Effector memory CD8-positive, alpha-beta T cell (primary cell): ENCODE measurements at regions not wholly inside any gene's neighbourhood (a gene's known extent, or its start where the extent isn't known, plus 50 kb on each side); places are given as distances from the start of the nearest gene placed in this dataset.

Experiments used
- ATAC-seq: fragments of 150-1000 bp; cut with Tn5 transposase; replicated peaks from 2 replicates; pipeline ENCODE4 v1.10.0; 2021; ENCODE audit warnings: mild to moderate bottlenecking, moderate library complexity
- DNase-seq, 3 experiments: peaks; one replicate each; pipeline ENCODE4 v3.0.0; 2021
- H3K27ac Mint-ChIP-seq, 2 donors: one replicate each; pipeline ENCODE4 v1.8.0; 2022; ENCODE audit warnings: mild to moderate bottlenecking in 2 of 2, mixed read lengths in 2 of 2, moderate library complexity in 2 of 2
- H3K27me3 Mint-ChIP-seq, 2 donors: one replicate each; pipeline ENCODE4 v1.8.0; 2022; ENCODE audit warnings: mixed read lengths in 2 of 2
- H3K36me3 Mint-ChIP-seq: one replicate; pipeline ENCODE4 v1.8.0; 2022; ENCODE audit warnings: mild to moderate bottlenecking, moderate library complexity, mixed read lengths; ENCODE audit not compliant: insufficient read depth
- H3K4me1 Mint-ChIP-seq, 2 donors: one replicate each; pipeline ENCODE4 v1.8.0; 2022; ENCODE audit warnings: low read depth in 2 of 2, mixed read lengths in 2 of 2
- H3K4me3 Mint-ChIP-seq, 2 donors: one replicate each; pipeline ENCODE4 v1.8.0; 2022; ENCODE audit warnings: mild to moderate bottlenecking in 2 of 2, mixed read lengths in 2 of 2, moderate library complexity in 2 of 2
- H3K9me3 Mint-ChIP-seq, 2 donors: one replicate each; pipeline ENCODE4 v1.8.0; 2022; ENCODE audit warnings: mixed read lengths in 2 of 2

GRCh38 chr1:37243368-37244082 is 209.2 kb upstream of the GRIK3 start:
- Mint-ChIP-seq H3K36me3 (no peaks in the 10 kb centered on the region), H3K27ac (no peak overlapping the region), H3K4me1 (no peaks in the 10 kb centered on the region), H3K9me3 (no peaks in the 10 kb centered on the region), H3K4me3 (no peak overlapping the region), H3K27me3 (peaks cover 43 to 65% of the 10 kb centered on the region in 2 donors)
- DNase-seq (no peak), ATAC-seq (no peak)

- Mint-ChIP-seq H3K27ac (no peak overlapping the region), H3K27me3 (peaks cover 37 to 59% of the 10 kb centered on the region in 2 donors), H3K9me3 (no peaks in the 10 kb centered on the region), H3K4me1 (no peaks in the 10 kb centered on the region), H3K36me3 (no peaks in the 10 kb centered on the region), H3K4me3 (no peak overlapping the region)
- no peak for ATAC-seq
- DNase-seq, result no peak
Observed at GRCh38 chr1:37244083-37244480, 209.8 kb upstream of the GRIK3 start.

GRCh38 chr1:37244815-37245214 is 210.5 kb upstream of the GRIK3 start:
- H3K36me3 Mint-ChIP-seq, result no peaks in the 10 kb centered on the region
- peaks cover 33 to 59% of the 10 kb centered on the region in 2 donors for H3K27me3 Mint-ChIP-seq
- no peaks in the 10 kb centered on the region for H3K9me3 Mint-ChIP-seq
- H3K27ac Mint-ChIP-seq, result no peak overlapping the region
- ATAC-seq, result no peak
- no peak for DNase-seq
- no peak overlapping the region for H3K4me3 Mint-ChIP-seq
- no peaks in the 10 kb centered on the region for H3K4me1 Mint-ChIP-seq

DNA sequence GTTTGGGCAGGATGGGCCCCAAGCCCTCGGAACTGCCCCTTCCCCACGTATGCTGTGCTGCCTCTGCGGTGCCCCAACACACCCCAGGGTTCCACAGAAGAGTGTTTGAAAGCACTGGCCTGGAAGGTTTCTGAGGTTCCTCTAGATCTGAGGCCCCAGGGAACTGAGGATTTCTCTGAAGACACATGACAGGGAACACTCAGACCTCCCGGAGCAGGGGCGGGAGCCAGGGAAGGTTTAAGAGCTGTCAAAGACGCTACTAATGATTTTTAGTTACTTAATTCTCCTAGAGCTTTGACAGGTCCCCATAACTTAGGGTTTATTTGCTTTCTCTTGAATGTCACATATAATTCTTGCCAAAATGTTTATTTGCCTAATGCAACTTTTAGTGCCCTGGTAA is 212.3 kb upstream of the GRIK3 start:
- H3K4me1 Mint-ChIP-seq, result no peaks in the 10 kb centered on the region
- no peak overlapping the region for H3K27ac Mint-ChIP-seq
- H3K27me3 Mint-ChIP-seq, result peaks cover 34 to 54% of the 10 kb centered on the region in 2 donors
- no peaks in the 10 kb centered on the region for H3K9me3 Mint-ChIP-seq
- no peak for DNase-seq
- H3K4me3 Mint-ChIP-seq, result no peak overlapping the region
- no peaks in the 10 kb centered on the region for H3K36me3 Mint-ChIP-seq
- no peak for ATAC-seq

- Mint-ChIP-seq H3K9me3 (no peaks in the 10 kb centered on the region), H3K4me3 (no peak overlapping the region), H3K27ac (no peak overlapping the region), H3K4me1 (no peaks in the 10 kb centered on the region), H3K27me3 (peaks cover 39 to 58% of the 10 kb centered on the region in 2 donors), H3K36me3 (no peaks in the 10 kb centered on the region)
- ATAC-seq, result no peak
- DNase-seq, result no peak
Observed at GRCh38 chr1:37250371-37250770, 216.1 kb upstream of the GRIK3 start.

DNA sequence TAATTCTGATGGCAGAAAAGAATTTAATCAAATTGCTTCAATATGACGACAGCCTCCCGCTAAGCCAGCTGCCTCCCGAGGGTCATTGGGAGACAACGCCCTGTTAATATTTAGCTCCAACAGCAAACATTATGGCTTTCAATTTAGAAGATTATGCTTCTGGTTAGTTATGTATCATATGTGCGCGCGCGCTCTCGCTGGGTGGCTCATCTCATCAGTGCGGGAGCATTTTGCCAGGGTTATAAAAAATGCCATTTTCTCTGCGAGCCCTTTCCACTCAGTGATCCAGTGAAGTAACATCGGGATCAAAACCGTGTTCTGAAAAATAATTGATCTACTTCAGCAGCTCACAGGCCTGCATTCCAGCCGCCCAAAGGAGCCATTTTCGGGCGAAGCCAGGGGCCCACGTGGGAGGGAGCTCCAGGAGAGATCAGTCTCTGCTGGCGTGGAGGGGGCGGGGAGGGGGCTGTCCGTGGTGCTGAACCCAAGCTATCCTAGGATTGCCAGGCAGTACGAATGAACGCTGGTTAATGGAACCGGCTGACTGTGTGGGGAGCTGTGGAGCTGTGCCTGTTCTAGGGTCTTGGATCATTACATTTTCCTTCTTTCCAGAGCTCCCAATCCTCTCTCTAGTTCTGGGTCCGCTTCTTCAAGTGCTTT is 219.1 kb upstream of the ZC3H12A start:
- ATAC-seq (no peak), DNase-seq (no peak)
- Mint-ChIP-seq H3K4me1 (no peaks in the 10 kb centered on the region), H3K9me3 (peaks cover 0 to 7% of the 10 kb centered on the region in 2 donors), H3K27ac (no peak overlapping the region), H3K36me3 (no peaks in the 10 kb centered on the region), H3K27me3 (peaks cover 70 to 73% of the 10 kb centered on the region in 2 donors), H3K4me3 (no peak overlapping the region)

- H3K9me3 Mint-ChIP-seq, result peaks cover 0 to 7% of the 10 kb centered on the region in 2 donors
- H3K27ac Mint-ChIP-seq, result no peak overlapping the region
- H3K4me1 Mint-ChIP-seq, result no peaks in the 10 kb centered on the region
- DNase-seq (no peak), ATAC-seq (no peak)
- no peaks in the 10 kb centered on the region for H3K36me3 Mint-ChIP-seq
- peaks cover 69 to 70% of the 10 kb centered on the region in 2 donors for H3K27me3 Mint-ChIP-seq
- no peak overlapping the region for H3K4me3 Mint-ChIP-seq
Observed at GRCh38 chr1:37255868-37256267, 218.5 kb upstream of the ZC3H12A start.

- Mint-ChIP-seq H3K4me3 (no peak overlapping the region), H3K9me3 (peaks cover 0 to 7% of the 10 kb centered on the region in 2 donors), H3K4me1 (no peaks in the 10 kb centered on the region), H3K36me3 (no peaks in the 10 kb centered on the region), H3K27me3 (peaks cover 58 to 73% of the 10 kb centered on the region in 2 donors), H3K27ac (no peak overlapping the region)
- no peak for ATAC-seq
- no peak for DNase-seq
Observed at GRCh38 chr1:37257646-37258045, 216.7 kb upstream of the ZC3H12A start.

DNA sequence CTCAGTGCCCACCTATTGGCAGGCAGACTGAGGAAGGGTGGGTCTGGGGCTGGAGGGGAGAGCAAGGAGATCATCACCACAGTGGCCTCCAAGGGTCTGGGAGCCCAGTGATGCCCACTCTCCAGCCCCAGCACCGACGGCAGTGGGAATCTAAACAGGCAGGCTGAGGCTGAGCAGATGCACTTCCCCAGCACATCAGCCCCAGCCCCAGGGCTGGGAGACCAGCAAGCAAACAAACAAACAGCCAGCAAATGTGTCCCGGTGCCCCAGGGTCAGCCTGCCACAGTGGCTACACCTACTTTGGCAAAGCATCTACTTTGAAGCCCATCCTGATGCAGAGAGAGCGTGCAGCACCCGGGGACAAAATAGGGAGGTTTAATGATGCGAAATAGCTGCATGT is 216.3 kb upstream of the ZC3H12A start:
- no peaks in the 10 kb centered on the region for H3K36me3 Mint-ChIP-seq
- H3K4me3 Mint-ChIP-seq, result no peak overlapping the region
- DNase-seq (no peak), ATAC-seq (no peak)
- H3K27me3 Mint-ChIP-seq, result peaks cover 58 to 73% of the 10 kb centered on the region in 2 donors
- peaks cover 0 to 7% of the 10 kb centered on the region in 2 donors for H3K9me3 Mint-ChIP-seq
- H3K27ac Mint-ChIP-seq, result no peak overlapping the region
- no peaks in the 10 kb centered on the region for H3K4me1 Mint-ChIP-seq

DNA sequence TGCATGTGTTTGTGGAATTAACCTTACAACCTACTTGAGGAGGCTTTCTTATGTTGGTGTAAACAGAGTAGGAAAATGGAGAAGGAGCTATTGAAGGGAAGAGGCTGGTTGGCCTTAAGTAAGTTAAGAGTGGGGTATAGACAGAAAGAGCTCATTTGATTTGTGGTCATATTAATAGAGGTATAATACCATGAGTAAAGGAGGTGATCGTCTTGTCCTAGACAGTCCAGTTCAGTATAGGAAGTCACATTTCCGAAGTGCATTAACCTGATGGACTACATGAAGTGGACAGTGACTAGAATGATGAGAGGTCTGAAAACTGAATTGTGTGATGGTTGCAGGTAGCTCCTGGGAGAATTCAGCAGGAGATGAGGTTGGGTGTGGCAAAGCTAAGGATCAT is 215.4 kb upstream of the ZC3H12A start:
- no peaks in the 10 kb centered on the region for H3K36me3 Mint-ChIP-seq
- H3K27me3 Mint-ChIP-seq, result peaks cover 52 to 64% of the 10 kb centered on the region in 2 donors
- no peak overlapping the region for H3K27ac Mint-ChIP-seq
- ATAC-seq, result no peak
- no peaks in the 10 kb centered on the region for H3K4me1 Mint-ChIP-seq
- no peak overlapping the region for H3K4me3 Mint-ChIP-seq
- H3K9me3 Mint-ChIP-seq, result peaks cover 0 to 7% of the 10 kb centered on the region in 2 donors
- no peak for DNase-seq

GRCh38 chr1:37261129-37261528 is 213.3 kb upstream of the ZC3H12A start:
- ATAC-seq (no peak), DNase-seq (no peak)
- no peaks in the 10 kb centered on the region for H3K4me1 Mint-ChIP-seq
- peaks cover 41 to 59% of the 10 kb centered on the region in 2 donors for H3K27me3 Mint-ChIP-seq
- H3K9me3 Mint-ChIP-seq, result peaks cover 0 to 7% of the 10 kb centered on the region in 2 donors
- no peak overlapping the region for H3K27ac Mint-ChIP-seq
- no peak overlapping the region for H3K4me3 Mint-ChIP-seq
- no peaks in the 10 kb centered on the region for H3K36me3 Mint-ChIP-seq

GRCh38 chr1:37262439-37263170 is 211.8 kb upstream of the ZC3H12A start:
- DNase-seq (no peak), ATAC-seq (no peak)
- peaks cover 0 to 7% of the 10 kb centered on the region in 2 donors for H3K9me3 Mint-ChIP-seq
- no peak overlapping the region for H3K27ac Mint-ChIP-seq
- H3K36me3 Mint-ChIP-seq, result no peaks in the 10 kb centered on the region
- H3K4me3 Mint-ChIP-seq, result no peak overlapping the region
- no peaks in the 10 kb centered on the region for H3K4me1 Mint-ChIP-seq
- peaks cover 35 to 57% of the 10 kb centered on the region in 2 donors for H3K27me3 Mint-ChIP-seq

GRCh38 chr1:37265156-37265555 is 209.2 kb upstream of the ZC3H12A start:
- ATAC-seq (no peak), DNase-seq (no peak)
- H3K4me3 Mint-ChIP-seq, result no peak overlapping the region
- no peaks in the 10 kb centered on the region for H3K36me3 Mint-ChIP-seq
- no peaks in the 10 kb centered on the region for H3K4me1 Mint-ChIP-seq
- peaks cover 21 to 57% of the 10 kb centered on the region in 2 donors for H3K27me3 Mint-ChIP-seq
- no peak overlapping the region for H3K27ac Mint-ChIP-seq
- no peaks in the 10 kb centered on the region for H3K9me3 Mint-ChIP-seq
